ELR (cell line): ENCODE measurements at regions not wholly inside any gene's neighbourhood (a gene's known extent, or its start where the extent isn't known, plus 50 kb on each side); places are given as distances from the start of the nearest gene placed in this dataset.
"Not testable (repeated sequence)": the region's sequence is repeated elsewhere in the genome, so short reads cannot be mapped to it uniquely, and the experiment has no call there.

ENCODE experiments used
- DNase-seq: peaks from one replicate; pipeline ENCODE4 v3.0.0-alpha.2; 2015; ENCODE audit warnings: low read depth

DNA sequence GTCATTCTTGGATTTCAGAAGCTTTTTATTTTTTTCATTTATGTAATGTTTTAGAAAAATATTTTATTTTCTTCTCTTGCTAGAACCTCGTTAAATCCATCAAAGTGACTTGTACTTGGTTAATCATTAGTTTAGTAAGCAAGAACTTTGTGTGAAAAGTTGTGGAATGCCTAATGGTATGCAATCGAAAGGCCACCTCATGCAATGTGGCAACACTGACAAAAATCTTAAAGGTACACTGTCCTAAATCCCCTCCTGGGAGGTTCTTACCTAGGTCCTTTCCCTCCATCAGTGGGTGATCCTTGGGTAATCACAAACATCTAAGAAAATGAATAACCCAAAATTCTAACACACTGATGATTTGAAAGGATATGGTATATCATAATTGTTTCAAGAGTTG, 304.2 kb downstream of the DNAH5 start:
- no peak for DNase-seq

DNA sequence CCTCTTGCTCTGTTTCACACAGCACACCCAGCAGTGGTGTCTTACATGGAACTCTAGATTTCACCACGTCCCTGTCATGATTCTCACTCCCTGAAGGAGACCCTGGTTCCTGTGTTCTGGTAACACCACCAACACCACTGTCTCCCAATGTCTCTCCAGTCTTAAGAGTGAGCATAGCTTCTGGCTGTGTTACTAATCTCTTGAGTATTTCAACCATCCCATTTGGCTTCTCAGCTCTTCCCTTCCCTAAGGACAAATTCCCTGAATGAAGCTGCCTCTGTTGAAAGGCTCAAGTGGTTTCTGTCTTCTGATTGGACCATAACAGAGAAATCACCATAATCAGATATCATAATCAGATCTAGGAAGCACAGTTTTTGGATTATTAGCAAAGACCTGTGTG, 311.8 kb downstream of the DNAH5 start:
- peak; percentile 89 for DNase-seq

DNA sequence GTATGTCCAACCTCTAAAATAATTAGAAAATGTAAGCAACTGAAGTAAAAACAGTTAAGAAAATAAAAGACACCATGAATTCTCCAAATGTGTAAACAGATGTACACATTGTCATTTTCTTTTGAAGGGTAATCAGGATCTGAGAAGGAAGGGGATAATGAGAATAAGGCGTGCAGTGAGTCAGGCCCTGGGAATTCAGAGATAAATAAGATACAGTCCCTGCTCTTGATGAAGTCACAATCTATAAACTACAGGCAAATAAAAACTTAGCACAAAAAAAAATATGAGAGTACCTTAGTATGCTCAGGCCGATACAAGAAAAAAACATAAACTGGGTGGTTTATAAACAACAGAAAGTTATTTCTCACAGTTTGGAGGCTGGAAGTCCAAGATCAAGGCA, 315.3 kb downstream of the DNAH5 start:
- DNase-seq = peak; percentile 28

DNA sequence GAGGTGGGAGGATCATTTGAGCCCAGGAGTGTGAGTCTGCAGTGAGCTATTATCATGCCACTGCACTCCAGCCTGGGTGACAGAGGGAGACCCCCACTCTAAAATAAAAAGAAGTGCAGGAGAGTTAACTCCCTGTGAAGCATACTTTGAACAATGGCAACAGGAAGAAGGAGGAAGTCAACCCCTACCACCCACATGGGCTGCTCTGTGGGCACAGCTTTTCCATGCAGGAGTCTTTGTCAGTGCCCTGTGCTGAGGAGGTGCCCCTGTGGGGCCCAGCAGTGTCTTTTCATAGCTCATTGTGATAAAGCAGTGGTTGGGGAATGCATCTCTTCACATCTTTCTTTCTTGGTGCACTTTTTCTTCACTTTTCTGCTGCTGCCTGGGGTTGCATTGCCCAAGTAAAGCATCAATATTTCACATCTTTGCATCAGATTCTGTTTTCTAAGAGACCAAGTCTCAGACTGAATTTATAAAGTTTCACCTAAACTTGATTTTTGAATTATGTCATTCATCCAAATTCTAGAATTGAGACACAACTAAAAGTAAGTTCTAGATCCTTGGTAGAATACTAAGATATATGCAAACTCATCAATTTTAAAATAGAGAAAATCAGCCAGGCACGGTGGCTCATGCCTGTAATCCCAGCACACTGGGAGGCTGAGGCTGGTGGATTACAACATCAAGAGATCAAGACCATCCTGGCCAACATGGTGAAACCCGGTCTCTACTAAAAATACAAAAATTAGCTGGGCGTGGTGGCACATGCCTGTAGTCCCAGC, 316.6 kb downstream of the DNAH5 start:
- DNase-seq = no peak

DNA sequence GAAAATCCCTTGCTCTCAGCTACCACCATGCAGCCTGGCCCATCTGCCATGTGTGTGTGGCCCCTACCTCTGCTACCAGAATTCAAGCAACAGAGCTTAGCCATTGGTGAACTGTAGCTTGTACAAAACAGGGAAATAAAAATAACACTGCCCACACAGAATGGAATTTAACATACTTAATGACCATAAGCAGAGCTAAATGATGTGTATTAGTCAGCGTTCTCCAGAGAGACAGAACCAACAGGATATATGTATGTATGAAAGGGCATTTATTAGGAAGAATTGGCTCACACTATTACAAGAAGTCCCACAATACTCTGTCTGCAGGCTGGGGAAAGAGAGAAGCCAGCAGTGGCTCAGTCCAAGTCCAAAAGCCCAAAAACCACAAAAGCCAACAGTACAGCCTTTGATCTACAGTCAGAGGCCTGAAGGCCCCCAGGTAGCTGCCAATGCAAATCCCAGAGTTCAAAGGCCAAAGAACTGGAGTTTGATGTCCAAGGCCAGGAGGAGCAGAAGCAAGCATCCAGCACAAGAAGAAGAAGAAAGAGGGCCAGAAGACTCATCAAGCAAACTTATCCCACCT, 318.8 kb downstream of the DNAH5 start:
- DNase-seq = no peak

DNA sequence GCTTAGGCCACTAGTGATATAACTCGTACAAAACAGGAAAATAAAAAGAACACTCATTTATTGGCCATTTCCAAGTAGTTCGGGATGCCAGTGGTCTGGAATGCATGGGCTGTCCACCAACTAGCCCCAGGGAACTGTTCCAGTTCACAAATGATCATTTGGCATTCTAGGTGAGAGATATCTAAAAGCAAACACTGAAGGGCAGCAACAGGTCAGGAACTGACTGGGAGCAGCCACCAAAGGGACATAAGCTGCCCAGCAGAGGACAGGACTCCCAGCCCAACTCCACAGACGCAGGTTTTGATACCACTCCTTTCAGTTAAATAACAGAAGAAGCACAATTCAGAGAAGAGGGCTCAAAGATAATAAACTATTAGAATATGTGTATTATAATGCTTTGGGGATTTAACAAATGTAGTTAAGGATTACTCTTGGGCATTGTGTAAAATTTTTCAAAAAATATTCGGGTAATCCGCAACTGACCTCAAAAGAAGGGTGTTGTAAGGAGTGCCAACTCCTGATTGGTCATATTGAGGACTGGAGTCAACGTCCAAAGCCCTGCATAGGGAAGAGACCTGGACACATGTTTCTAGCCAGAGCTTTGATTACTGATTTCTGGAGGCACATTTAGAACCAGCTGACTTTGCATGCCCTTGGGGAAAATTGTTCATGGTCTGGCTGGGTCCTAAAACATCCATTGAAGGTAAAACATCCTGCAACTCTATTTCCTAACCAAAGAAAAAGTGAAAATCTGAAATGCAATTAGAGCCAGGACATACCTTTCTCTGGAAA, 320.0 kb downstream of the DNAH5 start:
- DNase-seq = no peak

DNA sequence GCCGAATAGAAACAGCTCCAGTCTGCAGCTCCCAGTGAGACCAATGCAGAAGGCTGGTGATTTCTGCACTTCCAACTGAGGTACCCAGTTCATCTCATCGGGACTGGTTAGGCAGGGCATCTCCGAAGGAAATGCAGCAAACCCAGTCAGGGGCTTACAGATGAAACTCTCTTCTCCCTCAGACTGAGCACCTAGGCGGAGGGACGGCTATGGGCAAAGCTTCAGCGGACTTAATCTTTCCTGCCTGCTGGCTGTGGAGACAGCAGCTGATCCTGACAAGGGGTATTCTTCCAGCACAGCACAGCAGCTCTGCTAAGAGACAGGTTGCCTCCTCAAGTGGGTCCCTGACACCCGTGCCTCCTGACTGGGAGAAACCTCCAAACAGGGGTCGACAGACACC, 330.9 kb downstream of the DNAH5 start:
- no peak for DNase-seq

DNA sequence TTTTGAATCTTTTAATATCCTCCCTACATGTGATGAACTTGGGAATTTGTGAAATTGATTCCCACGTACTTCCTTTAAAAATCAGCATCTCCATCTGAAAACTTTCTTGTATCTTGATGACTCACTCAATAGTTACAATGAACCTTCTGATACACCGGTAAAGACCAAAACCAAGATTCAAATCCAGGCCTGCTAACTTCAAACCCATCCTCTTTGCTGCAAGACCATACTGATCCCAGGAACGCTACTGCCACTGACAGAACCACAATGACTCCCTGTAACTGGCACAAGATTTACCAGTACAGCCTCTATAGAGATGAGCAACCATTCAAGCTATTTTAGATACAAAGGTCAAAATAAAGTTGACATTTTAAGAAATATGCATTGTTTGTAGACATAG, 332.9 kb downstream of the DNAH5 start:
- DNase-seq = no peak

DNA sequence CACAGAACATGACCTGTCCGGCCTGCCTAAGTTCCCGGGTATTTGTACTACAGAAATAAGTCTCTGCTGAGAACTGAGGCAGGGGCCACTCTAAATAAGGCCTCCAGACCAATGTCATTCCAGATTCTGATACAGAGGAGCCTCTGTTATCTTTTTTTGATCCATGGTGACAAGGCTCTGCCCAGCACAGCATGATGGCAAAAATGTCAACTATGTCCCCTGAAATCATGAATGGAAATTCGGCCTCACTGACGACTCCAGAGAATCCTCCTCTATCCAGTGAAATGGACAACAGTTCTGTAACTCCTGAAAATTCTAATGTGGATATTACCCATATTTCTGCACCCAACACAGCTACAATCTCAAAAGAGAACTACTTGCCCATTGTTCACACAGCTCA, 335.0 kb downstream of the DNAH5 start:
- DNase-seq = no peak

DNA sequence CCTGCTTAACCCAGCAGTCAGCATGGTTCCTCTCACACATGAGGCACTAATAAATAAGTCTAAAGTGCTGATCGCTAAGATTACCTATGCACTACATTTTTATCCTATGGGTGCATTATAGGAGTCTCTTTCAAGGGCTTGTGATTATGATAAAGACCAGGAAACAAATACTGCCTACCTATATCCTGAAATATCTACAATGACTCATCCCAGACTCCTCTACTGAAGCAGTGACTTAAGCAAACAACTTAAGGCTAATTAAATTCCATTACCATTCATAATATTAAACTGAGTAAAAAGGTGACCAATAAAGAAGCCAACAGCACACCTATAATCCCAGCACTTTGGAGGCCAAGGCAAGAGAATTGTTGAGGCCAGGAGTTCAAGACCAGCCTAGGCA, 338.4 kb downstream of the DNAH5 start:
- DNase-seq = peak; percentile 70

DNA sequence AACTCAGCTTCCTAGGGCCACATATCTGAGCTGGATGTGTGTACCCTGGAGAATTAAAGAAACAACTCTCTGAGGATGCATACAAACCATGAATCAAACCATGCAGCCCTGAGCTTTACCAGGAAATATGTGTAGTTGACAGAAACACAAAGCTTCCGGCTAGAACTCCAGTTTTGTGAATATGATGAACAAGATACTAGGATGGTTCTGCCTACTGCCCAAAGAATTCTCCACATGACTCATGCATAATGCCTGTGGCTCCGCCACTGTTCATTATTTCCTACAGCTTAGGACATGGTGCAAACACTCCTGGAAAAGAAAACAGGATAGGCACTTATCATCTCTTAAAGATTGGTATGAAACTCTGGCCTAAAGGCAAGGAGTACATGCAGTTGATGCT, 343.4 kb downstream of the DNAH5 start:
- peak; percentile 80 for DNase-seq

DNA sequence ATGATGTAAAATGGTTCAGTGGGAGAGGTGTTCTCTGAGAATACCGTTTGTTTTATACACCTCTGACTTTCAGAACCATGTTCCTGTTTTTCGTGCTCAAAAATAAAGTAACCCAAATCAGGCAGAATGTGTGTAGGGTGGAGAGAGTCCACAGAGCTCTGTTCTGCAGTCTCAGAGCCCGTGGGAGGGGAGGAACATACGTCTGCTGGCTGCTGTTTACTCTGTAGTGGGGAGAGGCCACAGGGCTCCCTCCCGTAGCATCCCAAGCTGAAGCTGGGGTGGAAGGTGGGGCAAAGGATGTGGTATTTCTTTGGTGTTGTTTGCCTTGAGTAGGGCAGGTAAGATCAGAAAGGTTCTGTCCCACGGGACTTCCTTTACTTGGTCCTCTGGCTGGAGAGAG, 348.5 kb downstream of the DNAH5 start:
- no peak for DNase-seq

DNA sequence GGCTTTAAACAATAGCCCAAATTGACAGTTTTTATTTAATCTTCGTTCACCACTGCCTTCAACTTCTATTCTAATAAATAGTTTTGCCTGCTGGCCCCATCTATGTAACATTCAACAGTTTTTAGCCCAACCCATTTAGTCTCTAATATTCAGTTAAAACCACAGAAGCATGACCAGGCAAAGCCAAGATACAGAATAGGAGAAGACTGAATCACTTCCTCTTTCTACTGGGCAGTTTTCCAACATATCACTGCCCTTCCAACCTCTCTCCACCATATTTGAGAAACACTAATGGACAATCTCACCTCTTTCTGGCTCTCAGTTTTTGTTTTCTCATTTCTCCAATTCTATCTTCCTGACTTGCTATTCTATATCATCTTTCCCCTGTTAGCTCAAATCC, 352.9 kb downstream of the DNAH5 start:
- peak; percentile 95 for DNase-seq

DNA sequence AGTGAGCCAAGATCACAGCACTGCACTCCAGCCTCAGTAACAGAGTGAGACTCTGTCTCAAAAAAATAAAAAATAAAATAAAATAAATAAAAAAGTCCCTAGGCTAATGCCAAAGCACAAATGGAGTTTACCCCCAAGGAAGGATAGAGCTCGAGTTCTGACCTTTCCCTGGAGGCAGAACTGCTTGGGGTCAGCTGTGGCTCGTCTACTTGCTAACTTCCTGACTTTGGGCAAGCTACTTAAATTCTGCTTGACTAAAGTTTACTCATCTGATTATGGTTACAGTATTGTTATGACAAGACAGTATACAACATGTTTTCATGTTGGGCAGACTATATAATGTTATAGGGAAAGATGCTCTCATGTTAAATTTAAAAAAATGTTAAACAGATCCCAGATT, 359.2 kb downstream of the DNAH5 start:
- DNase-seq = peak; percentile 26

DNA sequence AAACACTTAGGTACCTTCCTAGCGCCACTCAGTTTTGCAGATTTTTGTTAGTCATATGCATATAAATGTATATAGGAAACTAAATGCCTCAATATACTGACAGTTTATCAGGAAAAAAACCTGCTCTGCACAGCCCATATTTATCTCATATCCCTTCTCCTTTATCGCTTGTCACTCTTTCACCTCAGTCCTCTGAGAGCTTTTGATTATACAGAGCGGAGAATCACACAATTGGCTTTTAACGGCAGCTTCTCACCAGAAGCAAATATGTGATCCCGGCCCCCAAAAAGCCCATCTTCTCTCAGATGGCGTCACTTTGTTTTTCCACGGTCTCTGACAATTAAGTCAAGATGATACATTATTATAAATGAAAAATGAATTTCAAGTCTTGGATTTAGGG, 362.6 kb downstream of the DNAH5 start:
- no peak for DNase-seq

DNA sequence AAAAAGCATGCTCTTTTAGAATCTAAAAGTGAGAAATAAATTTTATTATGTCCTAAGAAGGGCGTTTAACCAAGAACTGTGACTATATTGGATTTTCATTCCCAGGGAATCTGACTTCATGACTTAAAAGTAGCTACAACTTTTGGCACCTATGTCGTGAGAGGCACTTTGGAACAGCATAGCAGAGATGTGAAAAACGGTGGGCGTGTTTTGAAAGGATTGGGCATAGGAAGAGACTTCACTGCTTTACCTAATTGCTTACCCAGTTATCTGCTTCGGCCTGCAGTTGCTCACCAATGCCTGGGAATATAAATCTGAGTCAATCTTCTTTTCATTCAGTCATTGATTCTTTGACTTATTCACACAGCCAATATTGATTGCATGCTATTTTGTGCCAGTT, 363.4 kb downstream of the DNAH5 start:
- DNase-seq = no peak

DNA sequence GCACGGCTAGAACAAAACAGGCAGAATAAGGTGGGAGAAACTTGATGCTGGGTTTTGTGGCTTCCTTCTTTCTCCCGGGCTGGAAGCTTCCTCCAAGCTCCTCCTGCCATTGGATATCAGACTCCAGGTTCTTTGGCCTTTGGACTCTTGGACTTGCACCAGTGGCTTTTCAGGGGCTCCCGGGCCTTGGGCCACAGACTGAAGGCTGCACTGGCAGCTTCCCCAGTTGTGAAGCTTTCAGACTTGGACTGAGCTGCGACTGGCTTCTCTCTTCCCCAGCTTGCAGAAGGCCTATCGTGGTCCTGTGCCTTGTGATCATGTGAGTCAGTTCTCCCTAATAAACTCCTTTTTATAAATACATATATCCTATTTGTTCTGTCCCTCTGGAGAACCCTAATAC, 364.4 kb downstream of the DNAH5 start:
- no peak for DNase-seq

DNA sequence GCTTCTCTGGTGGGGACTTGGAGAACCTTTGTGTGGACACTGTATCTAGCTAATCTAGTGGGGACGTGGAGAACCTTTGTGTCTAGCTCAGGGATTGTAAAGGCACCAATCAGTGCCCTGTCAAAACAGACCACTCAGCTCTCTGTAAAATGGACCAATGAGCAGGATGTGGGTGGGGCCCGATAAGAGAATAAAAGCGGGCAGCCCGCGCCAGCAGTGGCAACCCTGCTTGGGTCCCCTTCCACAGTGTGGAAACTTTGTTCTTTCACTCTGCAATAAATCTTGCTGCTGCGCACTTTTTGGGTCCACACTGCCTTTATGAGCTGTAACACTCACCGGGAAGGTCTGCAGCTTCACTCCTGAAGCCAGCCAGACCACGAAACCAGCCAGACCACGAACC, 365.4 kb downstream of the DNAH5 start:
- DNase-seq = not testable (repeated sequence)

DNA sequence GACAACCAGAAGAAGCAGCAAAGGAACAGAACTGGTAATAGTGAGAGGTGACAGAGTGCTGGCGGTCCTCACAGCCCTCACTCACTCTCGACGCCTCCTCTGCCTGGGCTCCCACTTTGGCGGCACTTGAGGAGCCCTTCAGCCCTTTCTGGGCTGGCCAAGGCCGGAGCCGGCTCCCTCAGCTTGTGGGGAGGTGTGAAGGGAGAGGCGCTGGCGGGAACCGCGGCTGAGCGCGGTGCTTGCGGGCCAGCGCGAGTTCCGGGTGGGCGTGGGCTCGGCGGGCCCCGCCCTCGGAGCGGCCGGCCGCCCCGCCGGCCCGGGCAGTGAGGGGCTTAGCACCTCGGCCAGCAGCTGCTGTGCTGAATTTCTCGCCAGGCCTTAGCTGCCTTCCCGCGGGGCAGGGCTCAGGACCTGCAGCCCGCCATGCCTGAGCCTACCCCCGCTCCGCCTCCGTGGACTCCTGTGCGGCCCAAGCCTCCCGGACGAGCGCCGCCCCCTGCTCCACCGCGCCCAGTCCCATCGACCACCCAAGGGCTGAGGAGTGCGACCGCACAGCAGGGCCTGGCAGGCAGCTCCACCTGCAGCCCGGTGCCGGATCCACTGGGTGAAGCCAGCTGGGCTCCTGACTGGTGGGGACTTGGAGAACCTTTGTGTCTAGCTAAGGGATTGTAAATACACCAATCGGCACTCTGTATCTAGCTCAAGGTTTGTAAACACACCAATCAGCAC, 366.0 kb downstream of the DNAH5 start:
- DNase-seq = not testable (repeated sequence)

DNA sequence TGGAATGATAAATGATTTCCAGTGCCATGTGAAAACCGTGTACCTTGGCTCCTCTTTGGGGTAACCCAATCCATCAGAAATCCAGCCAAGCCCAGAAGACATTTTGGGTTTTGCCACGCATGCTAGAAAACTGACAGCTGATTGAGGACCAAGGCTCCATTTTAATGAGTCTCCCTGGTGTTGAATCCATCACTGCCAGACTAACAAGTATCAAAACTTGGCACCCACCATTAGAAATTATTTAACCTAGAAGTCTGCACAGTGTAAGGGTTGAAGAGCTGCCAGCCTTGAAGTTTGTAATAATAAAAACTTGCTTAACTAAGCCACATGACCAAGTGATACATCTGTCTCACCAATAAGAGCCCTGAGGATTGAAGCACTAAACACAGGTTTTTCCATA, 369.9 kb downstream of the DNAH5 start:
- DNase-seq = no peak

DNA sequence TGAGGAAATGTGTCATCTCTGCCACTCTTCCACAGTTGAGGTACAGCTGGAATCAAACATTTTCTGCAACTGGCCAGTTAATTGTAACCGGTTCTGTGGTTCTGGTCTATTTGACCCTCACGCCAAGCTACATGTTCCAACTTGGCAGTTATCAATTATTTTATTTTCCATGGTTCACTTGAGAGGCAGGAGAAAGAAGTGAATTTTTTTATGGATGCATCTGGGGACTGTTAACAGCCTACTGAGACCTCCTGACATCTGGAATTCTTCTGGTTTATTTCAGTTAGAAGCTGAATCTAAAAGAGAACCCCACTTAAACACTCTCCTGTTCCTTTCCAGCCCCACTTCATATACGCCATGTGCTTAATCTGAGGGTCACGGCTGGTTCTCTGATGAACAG, 372.3 kb downstream of the DNAH5 start:
- no peak for DNase-seq

DNA sequence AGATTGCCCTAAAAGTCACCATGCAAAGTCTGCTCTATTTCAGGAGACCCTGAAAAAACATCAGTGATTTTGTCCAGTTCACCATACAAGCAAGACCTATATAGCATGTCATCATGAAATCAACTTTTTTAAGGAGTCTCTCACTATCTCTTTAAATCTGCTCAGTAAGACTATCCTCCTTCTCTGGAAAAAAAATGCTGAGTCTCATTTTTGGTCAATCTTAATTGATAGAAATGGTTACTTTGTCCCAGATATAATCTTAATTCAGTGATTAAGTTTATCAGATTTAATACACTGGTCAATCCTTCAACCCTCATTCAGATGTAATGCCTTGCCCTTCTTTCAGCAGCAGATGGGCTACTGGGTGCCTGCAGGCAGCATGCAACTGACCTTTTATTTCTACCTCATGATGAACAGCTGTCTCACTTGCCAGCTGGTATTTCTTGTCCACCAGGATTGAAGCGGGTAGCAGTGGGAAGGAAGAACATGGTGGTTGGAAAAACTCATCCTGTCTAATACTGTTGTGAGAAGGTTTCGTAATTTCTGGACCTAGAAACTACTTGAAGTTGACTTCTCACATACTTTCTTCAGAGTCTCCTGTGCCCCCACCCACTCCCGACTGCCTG, 375.3 kb downstream of the DNAH5 start:
- no peak for DNase-seq
